ENCODE measurements at regions not wholly inside any gene's neighbourhood (a gene's known extent, or its start where the extent isn't known, plus 50 kb on each side); places are given as distances from the start of the nearest gene placed in this dataset.

DNA sequence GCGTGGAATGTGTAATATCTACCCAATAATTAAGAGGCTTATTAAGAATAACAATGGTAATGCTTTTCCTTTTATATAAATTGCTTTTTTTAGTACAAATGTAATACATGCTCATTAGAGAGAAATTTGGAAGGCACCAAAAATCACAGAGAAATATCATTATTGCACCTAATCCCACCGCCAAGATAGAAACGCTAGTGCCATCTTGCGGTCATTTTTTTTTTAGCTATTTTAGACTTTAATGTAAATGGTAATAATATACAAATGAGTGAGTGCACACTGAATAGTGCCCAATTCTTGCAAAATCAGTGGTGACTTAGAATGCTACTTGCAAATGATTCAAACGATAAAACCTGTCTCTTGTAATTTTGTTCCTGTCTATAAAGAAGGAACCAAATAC lies 576.8 kb upstream of the TMEM132C start:
- no peak for DNase-seq

DNA sequence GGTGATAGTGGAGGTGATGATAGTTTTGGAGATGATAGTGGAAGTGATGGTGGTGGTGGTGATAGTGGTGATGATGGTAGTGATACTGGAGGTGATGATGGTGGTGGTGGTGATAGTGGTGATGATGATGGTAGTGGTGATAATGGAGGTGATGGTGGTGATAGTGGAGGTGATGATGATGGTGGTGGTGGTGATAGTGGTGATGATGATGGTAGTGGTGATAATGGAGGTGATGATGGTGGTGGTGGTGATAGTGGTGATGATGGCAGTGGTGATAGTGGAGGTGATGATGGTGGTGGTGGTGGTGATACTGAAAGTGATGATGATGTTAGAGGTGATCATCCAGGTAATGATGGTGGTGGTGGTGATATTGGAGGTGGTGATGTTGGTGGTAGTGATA lies 570.0 kb upstream of the TMEM132C start:
- no peak for DNase-seq

DNA sequence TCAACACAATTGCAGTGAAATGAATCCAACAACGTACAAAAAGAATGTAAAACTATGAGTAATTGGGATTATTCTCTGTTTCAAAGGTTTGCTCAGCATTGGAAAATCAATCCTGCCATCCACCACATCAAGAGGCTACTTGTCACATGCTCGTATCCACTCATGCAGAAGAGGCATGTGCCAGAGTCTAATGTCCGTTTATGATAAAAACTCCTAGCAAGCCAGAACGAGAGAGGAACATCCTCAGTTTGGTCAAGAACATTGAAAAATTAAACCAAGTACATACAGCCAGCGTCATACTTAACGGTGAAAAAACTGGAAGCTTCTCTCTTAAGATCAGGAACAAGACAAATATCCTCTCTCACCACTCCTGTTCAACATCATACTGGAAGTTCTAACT lies 563.9 kb upstream of the TMEM132C start:
- DNase-seq, result no peak

DNA sequence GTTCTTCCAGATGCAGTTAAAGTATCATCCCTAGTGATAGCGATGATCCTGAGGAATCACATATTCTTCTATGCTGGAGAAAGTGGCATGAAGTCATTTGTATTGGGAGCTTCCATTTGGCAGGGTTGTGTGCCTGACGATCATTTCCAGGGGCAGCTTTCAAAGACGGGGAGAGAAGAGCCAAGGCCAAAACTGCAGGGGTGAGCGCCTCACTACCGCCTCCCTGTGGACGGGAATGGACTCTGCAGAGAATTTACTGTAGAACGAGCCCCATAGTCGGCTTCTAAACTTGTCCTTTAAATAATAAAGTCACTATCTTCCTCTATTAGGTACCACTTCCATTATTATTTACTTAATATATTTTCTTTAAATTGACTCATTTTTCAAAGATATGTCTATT lies 555.9 kb upstream of the TMEM132C start:
- DNase-seq, result no peak

DNA sequence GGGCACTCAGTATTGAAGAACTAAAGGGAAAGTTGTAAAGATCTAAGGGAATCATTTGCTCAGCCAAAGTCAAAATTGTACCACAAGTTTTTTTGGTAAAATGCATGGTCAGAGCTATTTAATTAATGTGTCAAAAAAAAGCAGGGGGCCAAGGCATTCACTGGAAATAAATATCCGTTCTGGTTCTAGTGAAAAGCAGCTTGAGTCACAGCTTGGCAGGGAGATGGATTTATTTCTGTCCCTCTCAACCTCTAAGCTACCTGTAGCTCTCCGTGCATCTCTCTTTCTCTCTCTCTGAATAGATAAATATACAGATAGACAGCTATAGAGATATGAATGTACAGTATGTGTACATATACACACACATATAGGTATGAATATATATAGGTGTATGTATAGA lies 554.4 kb upstream of the TMEM132C start:
- no peak for DNase-seq

DNA sequence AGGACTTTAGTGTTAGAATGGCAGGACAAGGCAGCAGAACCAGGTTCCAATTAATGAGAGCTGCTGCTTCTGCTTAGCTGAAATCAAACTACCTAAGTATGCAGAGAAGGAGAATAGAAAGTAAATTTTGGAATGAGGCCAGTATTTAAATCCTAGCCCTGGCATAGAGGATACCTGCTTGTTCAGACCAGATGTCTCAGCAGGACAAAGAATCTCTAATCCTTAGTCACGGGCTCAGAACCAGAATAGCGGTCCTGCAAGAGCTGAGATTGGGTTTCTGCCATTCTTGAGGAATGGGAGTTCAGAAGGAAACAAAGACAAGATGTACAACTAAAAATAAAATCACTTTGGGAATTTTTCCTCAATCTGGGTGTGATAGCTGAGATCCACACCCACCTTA lies 550.8 kb upstream of the TMEM132C start:
- DNase-seq, result no peak

DNA sequence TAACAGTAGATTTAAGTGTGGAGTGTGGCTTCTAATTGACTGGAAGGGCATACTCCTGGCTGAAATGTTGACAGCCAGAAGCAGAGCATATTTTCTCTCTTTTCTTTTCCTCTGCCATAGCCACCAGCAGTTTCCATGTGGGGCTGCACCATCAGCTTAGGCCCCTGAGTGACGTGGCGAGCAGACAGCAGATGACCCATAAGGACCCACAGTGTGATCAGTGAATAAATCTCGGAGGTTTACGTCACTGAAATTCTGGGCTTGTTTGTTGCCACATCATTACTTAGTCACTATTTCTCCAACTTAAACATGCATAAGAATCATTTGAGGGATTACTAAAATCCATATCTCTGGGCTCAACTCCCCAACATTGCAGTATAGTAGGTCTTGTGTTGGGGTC lies 549.7 kb upstream of the TMEM132C start:
- no peak for DNase-seq

DNA sequence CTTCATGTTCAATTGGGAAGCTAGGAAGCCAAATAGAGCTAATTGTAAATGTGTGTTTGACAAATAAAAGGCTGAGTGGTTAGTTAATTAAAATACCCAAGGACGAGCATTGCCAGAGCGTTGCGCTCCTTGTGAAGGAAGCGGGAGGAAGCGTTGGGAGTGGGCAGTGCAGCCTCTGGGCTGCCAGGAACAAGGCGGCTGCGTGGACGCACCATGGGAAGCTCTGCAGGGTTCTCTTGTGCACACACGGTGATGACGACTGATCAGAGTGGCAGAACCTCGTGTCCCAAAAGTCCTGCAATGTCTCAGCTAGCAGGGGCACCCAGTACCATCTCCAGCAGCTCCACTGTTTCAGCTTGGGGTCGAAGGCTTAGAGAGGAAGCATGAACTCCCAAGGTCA lies 546.6 kb upstream of the TMEM132C start:
- DNase-seq, result no peak

DNA sequence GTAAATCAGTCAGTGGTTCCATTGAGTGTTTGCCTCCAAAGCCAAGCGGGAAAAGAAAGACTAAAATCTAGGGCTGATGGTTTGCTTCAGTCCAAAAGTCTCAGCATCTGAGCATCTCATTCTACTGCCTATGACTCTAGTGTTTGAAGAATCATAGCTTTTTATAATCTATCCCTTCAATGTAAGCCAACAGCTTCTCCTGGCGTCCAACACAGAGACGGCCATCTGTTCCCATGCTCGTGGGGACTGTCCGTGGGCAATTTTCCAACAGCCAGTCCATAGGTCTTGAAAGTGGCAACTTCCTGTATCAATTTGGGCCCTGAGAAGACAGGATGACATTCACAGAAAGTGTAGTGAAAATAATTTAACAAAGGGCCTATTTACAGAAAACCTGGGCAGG lies 544.4 kb upstream of the TMEM132C start:
- no peak for DNase-seq

DNA sequence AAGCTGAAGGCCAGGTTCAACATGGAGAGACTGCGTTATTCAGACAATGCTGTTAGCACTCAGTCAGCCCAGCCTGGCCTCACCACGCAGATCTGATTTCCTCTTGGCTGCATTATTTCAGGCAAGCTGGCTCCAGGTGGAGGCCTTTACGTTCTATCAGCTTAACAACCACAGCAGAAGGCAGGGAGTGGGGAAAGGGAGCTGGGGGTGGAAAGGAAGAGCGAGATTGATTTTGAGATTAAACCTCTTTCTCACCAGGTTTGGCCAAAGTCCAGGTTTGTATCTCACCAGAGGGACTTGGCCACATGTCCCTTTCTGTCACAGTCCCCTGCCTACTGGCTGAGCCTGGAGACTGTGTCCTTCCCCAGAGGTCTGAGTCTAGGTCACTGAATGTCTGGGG lies 543.7 kb upstream of the TMEM132C start:
- no peak for DNase-seq

DNA sequence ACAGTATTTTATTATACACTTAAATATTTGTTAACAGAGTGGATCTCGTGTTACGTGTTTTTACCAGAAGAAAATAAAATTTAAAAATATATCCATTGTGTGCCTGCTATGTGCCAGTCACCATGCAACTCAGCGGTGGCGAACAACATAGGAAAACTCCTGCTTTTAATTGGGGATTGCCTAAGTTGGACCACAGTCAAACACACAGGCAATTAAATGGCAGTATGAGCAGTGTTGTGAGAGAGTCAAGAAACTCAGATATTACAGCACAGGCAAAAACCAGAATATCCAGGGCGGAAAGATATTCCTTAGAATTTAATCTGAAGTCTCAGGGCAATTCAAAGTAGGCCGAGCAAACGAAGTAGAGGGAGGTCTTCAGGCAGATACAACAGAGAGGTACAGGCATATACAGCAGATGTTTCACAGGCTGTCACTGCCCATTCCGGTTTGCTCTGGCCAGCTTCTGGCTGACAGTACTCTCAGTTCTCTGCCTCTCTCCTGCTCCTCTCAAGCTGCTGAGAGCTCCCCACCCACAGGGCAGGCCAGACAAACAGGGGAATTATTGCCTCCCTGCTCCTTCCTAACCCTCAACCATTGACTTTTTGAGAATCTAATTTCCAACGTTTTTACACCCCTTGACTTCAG lies 540.2 kb upstream of the TMEM132C start:
- peak; percentile 69 for DNase-seq

DNA sequence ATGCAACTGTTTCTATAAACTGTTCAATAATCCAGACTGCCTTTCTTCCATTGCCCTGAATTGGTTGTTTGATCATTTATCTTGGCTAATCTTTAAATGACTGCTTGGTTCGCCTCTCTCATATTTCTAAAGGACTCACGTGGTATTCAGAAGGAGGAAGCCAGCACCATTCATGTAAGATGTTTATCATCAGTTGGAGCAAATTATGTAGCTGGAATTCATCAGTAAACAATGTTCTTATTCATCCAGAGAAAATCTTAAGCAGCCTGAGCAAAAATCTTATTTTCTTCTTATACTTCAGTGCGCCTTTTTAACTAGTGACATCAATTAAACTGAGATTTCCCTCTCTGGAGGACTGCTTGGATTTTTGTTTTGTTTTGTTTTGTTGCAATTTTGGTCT lies 538.7 kb upstream of the TMEM132C start:
- DNase-seq, result no peak

DNA sequence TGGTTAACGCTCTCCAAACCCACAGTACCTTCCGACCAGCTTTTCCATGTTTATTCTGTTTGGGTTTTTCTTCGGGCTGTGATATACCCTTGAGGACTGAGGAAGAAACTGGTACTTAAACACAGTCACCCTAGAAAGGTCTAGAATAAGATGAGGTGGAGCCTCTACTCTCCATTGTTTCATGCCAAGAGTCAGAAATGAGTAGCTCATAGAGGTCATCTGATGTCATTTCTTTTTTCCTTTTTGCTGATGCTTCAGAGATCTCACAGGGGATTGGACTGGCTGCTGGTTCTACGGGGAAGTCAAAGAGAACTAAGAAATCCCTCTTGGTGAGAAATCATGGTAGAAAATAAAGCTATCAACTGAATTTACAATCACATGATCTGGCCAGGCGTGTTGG lies 538.2 kb upstream of the TMEM132C start:
- DNase-seq, result no peak

DNA sequence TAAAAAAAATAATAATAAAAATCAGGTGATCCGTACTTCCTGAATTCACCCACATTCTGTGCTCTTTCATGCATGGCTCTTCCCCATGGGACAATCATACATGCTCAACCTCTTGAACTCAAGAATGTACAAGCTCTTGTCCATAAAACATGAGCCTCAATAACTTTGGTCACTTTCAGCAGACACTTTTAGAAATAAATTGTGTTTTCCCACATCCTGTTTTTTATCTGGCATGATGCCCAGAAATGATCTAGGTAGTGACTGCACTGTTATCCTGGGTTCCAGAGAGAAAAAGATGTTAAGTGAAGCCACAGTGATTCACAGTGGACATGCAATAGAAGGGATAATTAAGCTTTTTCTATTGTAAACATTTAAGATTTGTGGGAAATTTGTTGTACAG lies 537.6 kb upstream of the TMEM132C start:
- DNase-seq, result no peak

DNA sequence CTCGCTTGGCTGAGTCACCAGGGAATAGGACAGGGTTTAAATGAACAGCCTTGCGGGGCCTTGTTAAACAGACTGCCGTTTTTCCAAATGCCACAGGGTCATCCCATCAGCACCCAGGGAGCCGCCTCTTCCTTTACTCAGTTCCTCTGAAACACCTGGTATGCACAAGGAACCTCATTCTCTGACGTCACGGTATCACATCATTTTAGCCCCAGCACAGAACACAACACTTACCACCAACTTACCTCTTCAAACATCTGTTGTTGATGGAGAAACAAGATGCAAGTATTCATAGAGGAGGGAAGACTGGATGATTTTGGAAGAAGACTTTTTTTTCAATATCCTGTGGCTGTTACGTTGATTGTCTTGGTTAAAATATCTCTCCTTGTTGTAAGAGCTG lies 535.3 kb upstream of the TMEM132C start:
- no peak for DNase-seq

DNA sequence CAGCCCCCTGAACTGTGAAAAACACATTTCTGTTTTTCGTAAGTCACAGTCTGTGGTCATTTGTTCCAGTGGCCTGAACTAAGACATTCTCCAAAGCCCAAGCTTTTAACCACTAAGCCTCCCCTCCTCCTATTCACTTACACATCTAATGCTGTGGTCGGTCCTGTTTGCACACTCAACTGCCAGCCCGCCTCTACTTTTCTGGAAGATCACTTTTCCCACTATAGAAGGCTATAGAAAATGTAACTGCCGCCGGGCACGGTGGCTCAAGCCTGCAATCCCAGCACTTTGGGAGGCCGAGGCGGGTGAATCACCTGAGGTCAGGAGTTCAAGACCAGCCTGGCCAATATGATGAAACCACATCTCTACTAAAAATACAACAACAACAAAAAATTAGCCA lies 524.7 kb upstream of the TMEM132C start:
- no peak for DNase-seq

DNA sequence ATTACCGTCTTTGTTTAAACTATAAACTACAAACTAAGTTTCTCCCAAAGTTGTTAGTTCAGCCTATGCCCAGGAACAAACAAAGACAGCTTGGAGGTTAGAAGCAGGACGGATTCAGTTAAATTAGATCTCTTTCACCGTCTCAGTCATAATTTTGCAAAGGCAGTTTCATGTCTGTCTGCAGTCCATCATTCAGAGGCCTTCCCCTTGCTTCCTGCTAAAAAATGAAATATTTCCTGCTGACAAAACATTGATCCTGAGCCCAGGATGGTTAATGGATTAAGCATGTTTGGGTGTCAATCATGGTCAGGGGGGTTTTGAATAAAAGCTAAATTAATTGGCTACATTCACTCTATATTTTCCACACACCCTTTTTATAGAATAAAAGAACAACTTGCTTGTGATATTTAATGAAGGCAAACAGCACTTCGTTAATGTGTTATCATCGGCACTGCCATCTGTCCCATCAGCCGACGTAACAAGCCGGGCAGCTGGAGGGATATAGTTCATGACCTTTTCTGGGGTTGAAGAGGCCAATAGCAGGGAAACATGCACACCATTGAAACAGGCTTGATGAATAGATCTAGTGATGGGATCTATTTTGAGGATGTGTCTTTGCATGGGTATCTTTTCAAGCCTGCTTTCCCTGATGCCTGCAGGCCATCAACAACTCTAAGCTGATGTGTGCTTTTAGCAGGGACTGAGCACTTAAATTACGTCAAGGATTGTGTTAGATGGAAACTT lies 521.3 kb upstream of the TMEM132C start:
- DNase-seq, result no peak

DNA sequence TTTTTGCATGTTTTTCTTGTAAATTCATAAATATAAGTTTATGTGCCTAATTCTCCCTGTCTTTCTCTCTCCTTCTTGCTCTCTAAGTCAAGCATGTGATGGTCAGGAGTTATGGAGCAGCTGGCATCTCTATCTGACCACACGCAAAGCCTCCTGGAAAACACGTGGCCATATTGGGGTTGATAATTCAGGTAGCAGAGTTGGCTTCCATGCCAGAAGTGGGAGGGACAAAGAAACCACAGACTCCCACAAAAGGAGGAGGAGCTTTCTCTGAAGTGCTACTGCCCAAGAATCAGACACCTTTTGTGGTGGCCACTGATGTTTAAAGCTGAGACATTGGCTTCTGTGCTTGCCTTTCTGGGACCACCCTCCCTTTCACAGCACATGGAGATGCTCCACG lies 517.6 kb upstream of the TMEM132C start:
- no peak for DNase-seq

DNA sequence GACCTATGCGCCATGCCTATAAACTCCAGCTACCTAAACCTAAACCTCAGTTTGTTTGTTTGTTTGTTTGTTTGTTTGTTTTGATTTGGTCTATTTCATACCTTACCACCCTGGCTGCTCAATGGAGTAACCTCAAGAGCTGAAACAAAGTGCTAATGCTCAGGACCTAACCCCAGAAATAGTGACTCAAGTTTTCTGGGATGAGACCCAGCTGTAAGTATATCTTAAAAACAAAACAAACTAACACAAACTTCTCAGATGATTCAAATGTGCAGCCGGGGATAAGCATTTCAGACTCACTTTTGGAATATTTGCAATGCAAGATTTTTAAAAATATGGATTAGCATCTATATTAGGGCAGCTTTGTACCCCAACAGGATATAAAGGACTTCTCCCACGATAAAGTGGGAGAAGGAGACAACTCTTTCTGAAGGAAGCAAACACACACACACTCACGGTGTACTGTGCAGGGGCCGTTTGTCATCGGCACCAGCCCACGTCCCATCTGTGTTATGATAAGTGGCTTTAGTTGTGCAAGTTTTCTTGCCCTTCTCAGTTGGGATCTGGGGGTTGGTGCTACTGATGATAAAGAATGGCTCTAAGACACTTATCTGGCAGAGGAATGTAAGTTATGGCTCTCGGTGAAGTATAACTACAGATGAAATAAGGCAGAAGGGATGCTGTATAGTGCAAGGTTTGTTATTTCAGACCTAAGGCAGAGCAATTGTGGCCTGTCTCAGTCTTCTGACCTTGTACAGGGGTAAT lies 516.7 kb upstream of the TMEM132C start:
- no peak for DNase-seq

DNA sequence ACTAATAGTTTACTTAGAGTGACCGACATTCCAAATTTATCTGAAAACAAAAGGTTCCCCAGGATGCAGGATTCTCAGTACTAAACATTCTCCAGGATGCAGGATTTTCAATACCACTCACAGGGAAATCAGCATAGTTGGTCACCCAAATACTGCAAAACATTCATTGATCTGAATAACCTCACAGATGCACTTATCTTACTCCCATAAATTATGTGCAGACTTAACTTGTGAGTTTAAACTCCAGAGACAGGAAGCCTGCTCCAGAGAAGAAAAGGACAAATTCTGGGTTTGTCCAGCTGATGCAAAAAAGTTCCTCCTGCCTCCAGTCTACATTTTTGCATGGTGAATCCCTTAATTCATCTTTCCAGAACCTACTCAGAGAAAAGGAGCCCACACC lies 514.2 kb upstream of the TMEM132C start:
- DNase-seq, result no peak

DNA sequence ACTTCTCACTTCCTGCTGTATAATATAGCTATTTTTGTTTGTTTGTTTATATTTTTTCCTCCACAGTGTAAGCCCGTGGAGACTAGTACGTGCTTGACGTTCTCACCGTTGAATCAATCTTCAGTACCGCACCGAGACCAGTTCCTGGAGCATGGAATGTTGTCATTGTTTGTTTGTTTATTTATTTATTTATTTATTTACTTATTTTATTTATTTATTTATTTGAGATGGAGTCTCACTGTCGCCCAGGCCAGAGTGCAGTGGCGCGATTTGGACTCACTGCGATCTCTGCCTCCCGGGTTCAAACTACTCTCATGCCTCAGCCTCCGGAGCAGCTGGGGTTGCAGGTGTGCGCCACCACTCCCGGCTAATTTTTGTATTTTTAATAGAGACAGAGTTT lies 506.6 kb upstream of the TMEM132C start:
- DNase-seq, result no peak

DNA sequence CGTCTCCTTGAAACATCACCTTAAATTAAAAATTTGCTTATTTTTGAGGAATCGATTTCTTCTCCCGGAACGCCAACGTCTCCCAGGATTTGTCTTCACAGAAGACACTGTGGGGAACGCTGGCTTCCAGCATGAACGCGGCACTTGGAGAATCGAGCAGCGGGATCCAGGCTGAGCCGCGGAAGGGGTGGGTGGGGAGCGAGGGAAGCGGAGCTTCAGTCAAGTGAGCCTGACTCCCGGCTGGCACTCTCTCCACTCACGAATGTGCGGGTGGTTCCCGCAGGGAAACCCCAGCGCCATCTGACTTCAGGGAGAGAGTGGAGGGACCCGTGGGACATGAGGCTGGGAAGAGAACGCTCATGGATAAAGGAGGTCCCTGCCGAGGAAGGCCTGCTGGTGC lies 506.0 kb upstream of the TMEM132C start:
- DNase-seq, result no peak

DNA sequence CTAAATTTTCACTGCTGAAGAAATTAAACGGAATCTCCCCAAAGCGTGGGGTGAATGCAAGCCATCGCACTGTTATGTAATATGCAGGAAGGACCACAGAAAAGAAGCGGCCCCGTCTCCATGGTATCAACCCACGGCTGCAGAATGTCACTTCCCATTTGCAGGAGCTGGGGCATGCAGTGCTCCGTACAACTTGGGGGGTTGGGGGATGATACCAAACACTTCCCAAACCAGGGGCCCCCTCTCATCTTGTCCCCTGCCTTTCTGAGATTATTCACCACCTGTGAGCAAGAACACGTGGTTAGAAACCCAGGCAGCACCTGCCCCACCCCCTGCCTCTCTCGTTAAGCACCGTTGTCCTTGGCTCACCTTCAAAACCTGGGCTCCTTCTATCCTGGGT lies 505.1 kb upstream of the TMEM132C start:
- no peak for DNase-seq

DNA sequence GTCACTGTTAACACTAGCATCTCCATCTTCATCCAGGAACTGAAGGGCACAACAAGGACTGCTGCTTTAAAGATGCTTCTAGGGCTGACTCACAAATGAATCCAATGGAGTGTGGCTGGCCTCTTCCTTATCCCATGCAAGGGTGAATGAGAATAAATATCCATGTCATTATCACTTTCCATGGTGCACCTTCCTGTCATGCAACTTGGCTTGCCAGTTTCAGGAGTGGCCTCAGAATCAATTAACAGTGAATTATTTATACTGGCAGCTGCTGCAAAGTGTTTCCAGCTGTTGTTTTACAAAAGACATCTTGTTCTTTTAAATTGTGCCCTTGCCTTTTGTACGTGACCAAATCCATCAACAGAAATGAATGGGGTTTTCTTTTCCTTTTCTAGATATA lies 499.3 kb upstream of the TMEM132C start:
- DNase-seq, result peak; percentile 75

All from NCI-H510A treated with DMSO at 0.1 percent for 48 hours (cell line).